ENCODE measurements at regions not wholly inside any gene's neighbourhood (a gene's known extent, or its start where the extent isn't known, plus 50 kb on each side); places are given as distances from the start of the nearest gene placed in this dataset.

- DNase-seq = no peak
These were observed 494.1 kb downstream of the SH2D4B start for GRCh38 chr10:81031774-81032173.

- no peak for DNase-seq
These were observed 496.7 kb downstream of the SH2D4B start for GRCh38 chr10:81034383-81034782.

- DNase-seq = no peak
These were observed 498.6 kb downstream of the SH2D4B start for GRCh38 chr10:81036257-81036656.

- DNase-seq = no peak
These were observed 502.3 kb downstream of the SH2D4B start for GRCh38 chr10:81040031-81040430.

- DNase-seq = no peak
These were observed 503.2 kb downstream of the SH2D4B start for GRCh38 chr10:81040940-81041339.

- no peak for DNase-seq
These were observed 504.9 kb downstream of the SH2D4B start for GRCh38 chr10:81042647-81043046.

- DNase-seq = no peak
These were observed 527.8 kb downstream of the SH2D4B start for GRCh38 chr10:81065474-81065873.

GRCh38 chr10:81068460-81068859, 530.8 kb downstream of the SH2D4B start:
- no peak for DNase-seq

- no peak for DNase-seq
These were observed 533.5 kb downstream of the SH2D4B start for GRCh38 chr10:81071087-81071796.

GRCh38 chr10:81073155-81073554, 535.5 kb downstream of the SH2D4B start:
- DNase-seq = no peak

- DNase-seq = no peak
These were observed 544.4 kb downstream of the SH2D4B start for GRCh38 chr10:81081887-81082620.

GRCh38 chr10:81082621-81083376, 545.1 kb downstream of the SH2D4B start:
- DNase-seq = no peak

GRCh38 chr10:81093056-81093455, 555.4 kb downstream of the SH2D4B start:
- no peak for DNase-seq

- DNase-seq = no peak
These were observed 557.5 kb downstream of the SH2D4B start for GRCh38 chr10:81095238-81095637.

GRCh38 chr10:81096558-81096957, 558.9 kb downstream of the SH2D4B start:
- no peak for DNase-seq

GRCh38 chr10:81101062-81101461, 563.4 kb downstream of the SH2D4B start:
- DNase-seq = no peak

- DNase-seq = no peak
These were observed 566.8 kb downstream of the SH2D4B start for GRCh38 chr10:81104494-81104893.

- no peak for DNase-seq
These were observed 571.0 kb downstream of the SH2D4B start for GRCh38 chr10:81108516-81109199.

GRCh38 chr10:81109200-81109752, 571.6 kb downstream of the SH2D4B start:
- DNase-seq = no peak

GRCh38 chr10:81116201-81116600, 578.5 kb downstream of the SH2D4B start:
- DNase-seq = no peak

GRCh38 chr10:81116990-81117389, 579.3 kb downstream of the SH2D4B start:
- no peak for DNase-seq

- no peak for DNase-seq
These were observed 590.2 kb downstream of the SH2D4B start for GRCh38 chr10:81127931-81128330.

GRCh38 chr10:81130014-81130413, 592.3 kb downstream of the SH2D4B start:
- DNase-seq = no peak

Data from COR-L47 (cell line).